Stomach (tissue), 4 donors: ENCODE measurements at regions not wholly inside any gene's neighbourhood (a gene's known extent, or its start where the extent isn't known, plus 50 kb on each side); places are given as distances from the start of the nearest gene placed in this dataset.

Experiments used
- POLR2A ChIP-seq, 4 donors: fragments of 450-650 bp; IDR thresholded peaks; one replicate each; pipeline ENCODE4 v1.6.1; 2016; ENCODE audit warnings: antibody characterized with exemption in 4 of 4, control low read depth in 2 of 4, mild to moderate bottlenecking in 1 of 4, moderate library complexity in 1 of 4
- POLR2AphosphoS5 ChIP-seq, 3 donors: sonication (generic); formaldehyde crosslinking; IDR thresholded peaks; one replicate each; pipeline ENCODE4 v1.6.1; 2016; ENCODE audit warnings: antibody characterized with exemption in 3 of 3
- TF ChIP-seq, protein P1 (sequence below), 7 experiments: fragments of 450-650 bp in 4 of 7; fragments of 200-600 bp in 3 of 7; sonication (generic) in 3 of 7; IDR thresholded peaks; one replicate each; pipeline ENCODE4 v1.5.1; 2016 to 2019; ENCODE audit warnings: antibody characterized with exemption in 7 of 7, control low read depth in 2 of 7, mild to moderate bottlenecking in 1 of 7

GRCh38 chr21:16007943-16008342 is 278.2 kb downstream of the USP25 start:
- TF ChIP-seq, protein P1, sequence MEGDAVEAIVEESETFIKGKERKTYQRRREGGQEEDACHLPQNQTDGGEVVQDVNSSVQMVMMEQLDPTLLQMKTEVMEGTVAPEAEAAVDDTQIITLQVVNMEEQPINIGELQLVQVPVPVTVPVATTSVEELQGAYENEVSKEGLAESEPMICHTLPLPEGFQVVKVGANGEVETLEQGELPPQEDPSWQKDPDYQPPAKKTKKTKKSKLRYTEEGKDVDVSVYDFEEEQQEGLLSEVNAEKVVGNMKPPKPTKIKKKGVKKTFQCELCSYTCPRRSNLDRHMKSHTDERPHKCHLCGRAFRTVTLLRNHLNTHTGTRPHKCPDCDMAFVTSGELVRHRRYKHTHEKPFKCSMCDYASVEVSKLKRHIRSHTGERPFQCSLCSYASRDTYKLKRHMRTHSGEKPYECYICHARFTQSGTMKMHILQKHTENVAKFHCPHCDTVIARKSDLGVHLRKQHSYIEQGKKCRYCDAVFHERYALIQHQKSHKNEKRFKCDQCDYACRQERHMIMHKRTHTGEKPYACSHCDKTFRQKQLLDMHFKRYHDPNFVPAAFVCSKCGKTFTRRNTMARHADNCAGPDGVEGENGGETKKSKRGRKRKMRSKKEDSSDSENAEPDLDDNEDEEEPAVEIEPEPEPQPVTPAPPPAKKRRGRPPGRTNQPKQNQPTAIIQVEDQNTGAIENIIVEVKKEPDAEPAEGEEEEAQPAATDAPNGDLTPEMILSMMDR (IDR thresholded peaks at IDR 0.05): no peak
- no peak for TF ChIP-seq POLR2A (IDR thresholded peaks at IDR 0.05)
- TF ChIP-seq POLR2AphosphoS5 (IDR thresholded peaks at IDR 0.05): no peak
